ENCODE measurements at regions not wholly inside any gene's neighbourhood (a gene's known extent, or its start where the extent isn't known, plus 50 kb on each side); places are given as distances from the start of the nearest gene placed in this dataset.
A peak's percentile ranks its signal among the peaks of the same experiment; 100 is the strongest.
"Not testable (repeated sequence)": the region's sequence is repeated elsewhere in the genome, so short reads cannot be mapped to it uniquely, and the experiment has no call there.

- no peak for DNase-seq
These were observed 119.7 kb downstream of the ACAA2 start for GRCh38 chr18:49693717-49694005.

GRCh38 chr18:49692906-49693716 is 120.2 kb downstream of the ACAA2 start:
- no peak for DNase-seq

- DNase-seq, result no peak
These were observed 122.1 kb downstream of the ACAA2 start for GRCh38 chr18:49691177-49691608.

GRCh38 chr18:49690312-49690711 is 123.0 kb downstream of the ACAA2 start:
- DNase-seq, result no peak

GRCh38 chr18:49685231-49685942 is 123.5 kb downstream of the LIPG start:
- DNase-seq, result no peak

- not testable (repeated sequence) for DNase-seq
These were observed 120.9 kb downstream of the LIPG start for GRCh38 chr18:49682803-49683190.

- DNase-seq, result no peak
These were observed 120.4 kb downstream of the LIPG start for GRCh38 chr18:49682173-49682802.

GRCh38 chr18:49681387-49681786 is 119.5 kb downstream of the LIPG start:
- DNase-seq, result no peak

- no peak for DNase-seq
These were observed 116.6 kb downstream of the LIPG start for GRCh38 chr18:49678440-49678839.

GRCh38 chr18:49677762-49678413 is 116.0 kb downstream of the LIPG start:
- DNase-seq, result no peak

GRCh38 chr18:49677081-49677480 is 115.2 kb downstream of the LIPG start:
- DNase-seq, result no peak

- no peak for DNase-seq
These were observed 111.4 kb downstream of the LIPG start for GRCh38 chr18:49673281-49673680.

GRCh38 chr18:49672853-49673252 is 111.0 kb downstream of the LIPG start:
- DNase-seq, result no peak

GRCh38 chr18:49669403-49669802 is 107.5 kb downstream of the LIPG start:
- DNase-seq, result no peak

GRCh38 chr18:49668574-49669275 is 106.9 kb downstream of the LIPG start:
- DNase-seq, result peak; percentile 4

- DNase-seq, result no peak
These were observed 105.6 kb downstream of the LIPG start for GRCh38 chr18:49667462-49667861.

- peak; percentile 3 for DNase-seq
These were observed 104.4 kb downstream of the LIPG start for GRCh38 chr18:49666045-49666775.

GRCh38 chr18:49663899-49664890 is 102.3 kb downstream of the LIPG start:
- DNase-seq, result no peak

GRCh38 chr18:49662506-49662905 is 100.6 kb downstream of the LIPG start:
- DNase-seq, result no peak

- no peak for DNase-seq
These were observed 97.1 kb downstream of the LIPG start for GRCh38 chr18:49658823-49659404.

All from occipital lobe (tissue), 1 donor.